ENCODE measurements at regions not wholly inside any gene's neighbourhood (a gene's known extent, or its start where the extent isn't known, plus 50 kb on each side); places are given as distances from the start of the nearest gene placed in this dataset.

DNA sequence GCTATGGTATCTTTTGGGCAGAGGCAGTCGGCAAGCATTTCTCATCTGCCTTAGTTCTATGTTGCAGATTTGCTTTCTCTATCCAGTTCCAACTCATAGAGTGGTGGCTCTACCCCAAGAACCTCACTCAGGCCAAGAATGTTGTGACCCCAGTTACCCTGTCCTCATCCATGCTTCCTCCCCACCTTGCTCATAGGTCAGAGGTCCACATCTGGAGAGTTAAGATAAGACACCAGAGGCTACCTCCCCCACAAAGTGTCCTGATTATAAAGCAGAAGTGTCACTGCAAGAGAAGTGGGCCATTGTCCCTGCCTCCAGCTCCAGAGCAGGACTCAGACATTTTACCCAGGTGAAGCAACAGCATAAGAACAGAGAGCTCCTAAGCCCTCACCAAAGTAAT is 276.8 kb upstream of the CHST9 start:
- TF ChIP-seq RBBP5 (conservative IDR thresholded peaks at IDR 0.05) (no peak), PBX3 (IDR thresholded peaks at IDR 0.05; ENCODE audit: insufficient replicate concordance, low read depth, low read length) (no peak), SREBF2 (IDR thresholded peaks at IDR 0.05; ENCODE audit: low read length) (no peak), CBFB (IDR thresholded peaks at IDR 0.05; ENCODE audit: low read depth) (no peak), ZBTB33 (IDR thresholded peaks at IDR 0.05) (no peak), TCF3 (IDR thresholded peaks at IDR 0.05; ENCODE audit: borderline replicate concordance, insufficient read depth, low read depth, low read length) (no peak), ETV6 (conservative IDR thresholded peaks at IDR 0.05 in 1 of 2, IDR thresholded peaks at IDR 0.05 in 1 of 2; ENCODE audit: borderline replicate concordance in 1 of 2, low read depth in 1 of 2) (no peak)

Data from GM12878 (cell line).